H1 (cell line): ENCODE measurements at regions not wholly inside any gene's neighbourhood (a gene's known extent, or its start where the extent isn't known, plus 50 kb on each side); places are given as distances from the start of the nearest gene placed in this dataset.

Experiments
- CTCF ChIA-PET: fragments of 300-600 bp; sonication (Branson Sonifier 250); formaldehyde crosslinking; loops from one replicate; lab custom pipeline; 2021; ENCODE audit not compliant: partially characterized antibody; lab: Charles Lee
- POLR2A ChIA-PET: fragments of 300-600 bp; sonication (Branson Sonifier 250); formaldehyde crosslinking; loops from one replicate; lab custom pipeline; 2021; ENCODE audit warnings: inconsistent platforms; ENCODE audit not compliant: partially characterized antibody; lab: Charles Lee
- DNase-seq, 2 experiments: peaks; one replicate each; pipeline versions ENCODE4 v3.0.0 to v3.0.0-alpha.2; 2010 to 2022; ENCODE audit warnings: low spot score in 2 of 2, low read depth in 1 of 2, mixed read lengths in 1 of 2
- FAIRE-seq: peaks from 2 replicates; lab custom pipeline; 2011; peaks lifted over from hg19 to GRCh38; lab: Jason Lieb, UNC
- H2AFZ ChIP-seq: 2 replicates; pipeline ENCODE4 v1.8.1; 2012; ENCODE audit warnings: low read length, inconsistent platforms
- H2AK5ac ChIP-seq: 2 replicates; pipeline ENCODE4 v1.6.1; 2013; ENCODE audit warnings: low read depth, low read length
- H2BK120ac ChIP-seq: replicated peaks from 2 replicates; pipeline ENCODE3; 2013; ENCODE audit warnings: low read depth, low read length, inconsistent platforms
- H2BK12ac ChIP-seq: 2 replicates; pipeline ENCODE4 v1.6.1; 2013; ENCODE audit warnings: low read depth, low read length
- H2BK15ac ChIP-seq: 2 replicates; pipeline ENCODE4 v1.6.1; 2013; ENCODE audit warnings: low read length
- H2BK20ac ChIP-seq: 2 replicates; pipeline ENCODE4 v1.6.1; 2013; ENCODE audit warnings: low read length
- H2BK5ac ChIP-seq: 2 replicates; pipeline ENCODE4 v1.6.1; 2013; ENCODE audit warnings: low read depth, low read length
- H3K14ac ChIP-seq: 2 replicates; pipeline ENCODE4 v1.6.1; 2013; ENCODE audit warnings: inconsistent platforms; ENCODE audit not compliant: insufficient read length
- H3K18ac ChIP-seq: 2 replicates; pipeline ENCODE4 v1.6.1; 2013; ENCODE audit warnings: low read length; ENCODE audit errors: extremely low read depth
- H3K23ac ChIP-seq: 2 replicates; pipeline ENCODE4 v1.6.1; 2013; ENCODE audit warnings: inconsistent platforms; ENCODE audit not compliant: insufficient read length
- H3K23me2 ChIP-seq: 2 replicates; pipeline ENCODE4 v1.6.1; 2013; ENCODE audit warnings: low read depth, low read length
- H3K27ac ChIP-seq: 2 replicates; pipeline ENCODE4 v1.6.1; 2011; ENCODE audit warnings: low read depth, low read length, inconsistent platforms
- H3K27me3 ChIP-seq, 4 experiments: replicated peaks in 1 of 4; 1 replicate in 1 of 4; 2 replicates in 3 of 4; pipeline versions ENCODE4 v1.6.1 to v1.8.1; 2011 to 2013; ENCODE audit warnings: low read length in 3 of 4, mild to moderate bottlenecking in 3 of 4, inconsistent platforms in 2 of 4, mixed read lengths in 2 of 4, moderate library complexity in 1 of 4; ENCODE audit not compliant: control insufficient read depth in 3 of 4, insufficient read depth in 3 of 4; ENCODE audit errors: extremely low read depth in 1 of 4
- H3K36me3 ChIP-seq, 4 experiments: 2 replicates each; pipeline versions ENCODE4 v1.6.1 to v1.8.1; 2011 to 2013; ENCODE audit warnings: mild to moderate bottlenecking in 4 of 4, low read length in 3 of 4, moderate library complexity in 2 of 4, control low read depth in 1 of 4, inconsistent platforms in 1 of 4; ENCODE audit not compliant: insufficient read depth in 4 of 4, control insufficient read depth in 2 of 4
- H3K4ac ChIP-seq: replicated peaks from 2 replicates; pipeline ENCODE3; 2013; ENCODE audit warnings: low read length, low read depth, mixed read lengths, inconsistent platforms; ENCODE audit not compliant: insufficient read length
- H3K4me1 ChIP-seq, 4 experiments: replicated peaks in 1 of 4; 1 replicate in 1 of 4; 2 replicates in 3 of 4; pipeline versions ENCODE4 v1.6.1 to v1.8.1; 2011 to 2013; ENCODE audit warnings: low read length in 3 of 4, inconsistent platforms in 2 of 4, mixed read lengths in 1 of 4; ENCODE audit not compliant: insufficient read depth in 4 of 4, control insufficient read depth in 3 of 4
- H3K4me2 ChIP-seq, 2 experiments: 2 replicates each; pipeline versions ENCODE4 v1.6.1 to v1.8.1; 2011 to 2013; ENCODE audit warnings: low read depth in 2 of 2, low read length in 2 of 2, control low read depth in 1 of 2, inconsistent platforms in 1 of 2, mild to moderate bottlenecking in 1 of 2; ENCODE audit not compliant: insufficient read depth in 1 of 2
- H3K4me3 ChIP-seq, 4 experiments: fragments of 200-600, 300-600 bp in 1 of 4; sonication (generic), shearing (Covaris generic), sonication (Bioruptor Twin) in 1 of 4; 2 replicates each; pipeline versions ENCODE4 v1.5.1 to v1.8.1; 2011 to 2016; ENCODE audit warnings: low read length in 4 of 4, low read depth in 3 of 4, control low read depth in 2 of 4, inconsistent platforms in 2 of 4, mild to moderate bottlenecking in 2 of 4, mixed read lengths in 1 of 4, moderate library complexity in 1 of 4; ENCODE audit not compliant: insufficient read depth in 2 of 4; ENCODE audit errors: extremely low read depth in 1 of 4
- H3K56ac ChIP-seq: replicated peaks from 2 replicates; pipeline ENCODE3; 2013; ENCODE audit warnings: low read depth, mild to moderate bottlenecking, mixed read lengths, low read length, inconsistent platforms; ENCODE audit not compliant: insufficient read length
- H3K79me1 ChIP-seq: 2 replicates; pipeline ENCODE4 v1.6.1; 2013; ENCODE audit warnings: low read depth, low read length, control low read depth
- H3K79me2 ChIP-seq, 2 experiments: 2 replicates each; pipeline versions ENCODE4 v1.6.1 to v1.8.1; 2012 to 2013; ENCODE audit warnings: low read length in 2 of 2, mild to moderate bottlenecking in 2 of 2, inconsistent platforms in 1 of 2; ENCODE audit not compliant: insufficient read depth in 2 of 2, control insufficient read depth in 1 of 2
- H3K9ac ChIP-seq, 4 experiments: replicated peaks in 1 of 4; 1 replicate in 1 of 4; 2 replicates in 3 of 4; pipeline versions ENCODE4 v1.6.1 to v1.8.1; 2011 to 2013; ENCODE audit warnings: low read depth in 3 of 4, low read length in 3 of 4, control low read depth in 2 of 4, mild to moderate bottlenecking in 2 of 4, moderate library complexity in 2 of 4, inconsistent platforms in 1 of 4; ENCODE audit errors: extremely low read depth in 1 of 4
- H3K9me3 ChIP-seq, 2 experiments: 2 replicates each; pipeline versions ENCODE4 v1.6.1 to v1.8.1; 2012 to 2013; ENCODE audit warnings: mild to moderate bottlenecking in 2 of 2, moderate library complexity in 2 of 2, control low read depth in 1 of 2, inconsistent platforms in 1 of 2, low read depth in 1 of 2, low read length in 1 of 2, mixed read lengths in 1 of 2; ENCODE audit not compliant: insufficient read depth in 2 of 2
- H4K20me1 ChIP-seq, 2 experiments: replicated peaks in 1 of 2; 2 replicates each; pipeline versions ENCODE3 to v1.8.1; 2011 to 2013; ENCODE audit warnings: inconsistent platforms in 2 of 2, low read length in 2 of 2, mild to moderate bottlenecking in 1 of 2; ENCODE audit not compliant: insufficient read depth in 2 of 2, control insufficient read depth in 1 of 2
- H4K5ac ChIP-seq: 2 replicates; pipeline ENCODE4 v1.6.1; 2013; ENCODE audit warnings: low read length, low read depth, mixed read lengths, inconsistent platforms; ENCODE audit not compliant: insufficient read length
- H4K8ac ChIP-seq: 2 replicates; pipeline ENCODE4 v1.8.0; 2013; ENCODE audit warnings: mild to moderate bottlenecking, moderate library complexity, low read length, inconsistent platforms; ENCODE audit not compliant: insufficient read depth; ENCODE audit errors: extremely low read depth
- H4K91ac ChIP-seq: replicated peaks from 2 replicates; pipeline ENCODE3; 2013; ENCODE audit warnings: low read length, mixed read lengths, inconsistent platforms; ENCODE audit not compliant: insufficient read length
- ATF3 ChIP-seq: IDR thresholded peaks from 2 replicates; pipeline ENCODE4 v1.6.1; 2011; ENCODE audit warnings: low read depth, mild to moderate bottlenecking, low read length; ENCODE audit not compliant: insufficient read depth
- BCL11A ChIP-seq, 2 experiments: IDR thresholded peaks; one replicate each; pipeline ENCODE4 v1.6.1; 2011; ENCODE audit warnings: low read depth in 2 of 2, low read length in 2 of 2, mild to moderate bottlenecking in 2 of 2
- CBX8 ChIP-seq: fragments of 300-800, 300-1000 bp; sonication (generic); IDR thresholded peaks from 2 replicates; pipeline ENCODE4 v1.7.1; 2016; ENCODE audit warnings: low read depth, low read length, borderline replicate concordance
- CHD1 ChIP-seq: IDR thresholded peaks from 2 replicates; pipeline ENCODE4 v1.6.1; 2012; ENCODE audit warnings: low read depth, low read length, improper control_type of control experiment
- CTBP2 ChIP-seq: IDR thresholded peaks from 2 replicates; pipeline ENCODE4 v1.7.0; 2011; ENCODE audit warnings: borderline replicate concordance, mild to moderate bottlenecking, moderate library complexity, mixed read lengths, low read length; ENCODE audit not compliant: insufficient read depth, insufficient read length
- EGR1 ChIP-seq: IDR thresholded peaks from 2 replicates; pipeline ENCODE4 v1.6.1; 2011; ENCODE audit warnings: low read depth, low read length, borderline replicate concordance
- HDAC2 ChIP-seq, 2 experiments: fragments of 300-600 bp in 1 of 2; sonication (generic) in 1 of 2; IDR thresholded peaks; 2 replicates each; pipeline ENCODE4 v1.6.1; 2011 to 2012; ENCODE audit warnings: low read depth in 2 of 2, low read length in 2 of 2, mild to moderate bottlenecking in 2 of 2, moderate library complexity in 2 of 2, borderline replicate concordance in 1 of 2, inconsistent platforms in 1 of 2
- KDM5A ChIP-seq: fragments of 200-600 bp; IDR thresholded peaks from 2 replicates; pipeline ENCODE4 v1.7.1; 2012; ENCODE audit warnings: mild to moderate bottlenecking, low read length, inconsistent platforms, mixed read lengths
- RAD21 ChIP-seq, 2 experiments: IDR thresholded peaks in 1 of 2; conservative IDR thresholded peaks in 1 of 2; 2 replicates each; pipeline ENCODE4 v1.6.1; 2011; ENCODE audit warnings: low read depth in 2 of 2, low read length in 2 of 2, improper control_type of control experiment in 1 of 2, inconsistent platforms in 1 of 2, mild to moderate bottlenecking in 1 of 2, moderate library complexity in 1 of 2
- RBBP5 ChIP-seq: IDR thresholded peaks from 2 replicates; pipeline ENCODE4 v1.7.1; 2012; ENCODE audit warnings: low read depth, mild to moderate bottlenecking, inconsistent platforms, low read length, moderate library complexity, borderline replicate concordance
- SIX5 ChIP-seq: IDR thresholded peaks from 2 replicates; pipeline ENCODE4 v1.6.1; 2011; ENCODE audit warnings: mild to moderate bottlenecking, low read depth, low read length
- TCF12 ChIP-seq: IDR thresholded peaks from 2 replicates; pipeline ENCODE4 v1.6.1; 2011; ENCODE audit warnings: low read depth, mild to moderate bottlenecking, low read length
- USF2 ChIP-seq: IDR thresholded peaks from 2 replicates; pipeline ENCODE4 v1.6.1; 2011; ENCODE audit warnings: low read length, improper control_type of control experiment
- WGBS, 2 experiments: shearing (Covaris generic) in 1 of 2; methylation state at CpG; one replicate each; pipeline versions ENCODE4 v1.1.6 to v1.1.7; 2013 to 2015; ENCODE audit warnings: low lambda C conversion rate in 2 of 2, mixed read lengths in 2 of 2, inconsistent platforms in 1 of 2, low coverage in 1 of 2, missing lambda C conversion rate in 1 of 2; ENCODE audit not compliant: insufficient replicate concordance in 2 of 2, insufficient coverage in 1 of 2, insufficient read length in 1 of 2; ENCODE audit errors: extremely low coverage in 1 of 2, missing lambda C conversion rate in 1 of 2; 5-methylcytosine and 5-hydroxymethylcytosine counted together

- Histone ChIP-seq H2BK12ac (no peak overlapping the region), H4K20me1 (no peaks in the 10 kb centered on the region), H2BK5ac (no peak overlapping the region; the same call in 1 of the 2 replicates), H2AK5ac (no peak overlapping the region), H3K14ac (no peak overlapping the region), H2BK15ac (no peak overlapping the region; the same call in 1 of the 2 replicates), H3K4me1 (no peaks in the 10 kb centered on the region), H3K36me3 (no peaks in the 10 kb centered on the region; a peak in 1 of 8 replicates), H3K4me2 (no peak overlapping the region), H3K4me3 (no peak overlapping the region), H3K9ac (no peak overlapping the region), H4K8ac (no peak overlapping the region), H4K91ac (no peak overlapping the region), H4K5ac (no peak overlapping the region), H3K23me2 (no peaks in the 10 kb centered on the region), H3K56ac (no peak overlapping the region), H2BK120ac (no peak overlapping the region), H3K27ac (no peak overlapping the region), H3K4ac (no peak overlapping the region), H3K79me1 (no peaks in the 10 kb centered on the region), H2AFZ (no peak overlapping the region), H2BK20ac (no peak overlapping the region), H3K27me3 (no peaks in the 10 kb centered on the region), H3K18ac (no peak overlapping the region), H3K23ac (no peak overlapping the region), H3K79me2 (no peaks in the 10 kb centered on the region), H3K9me3 (no peaks in the 10 kb centered on the region)
- ChIA-PET POLR2A (no interaction called here), CTCF (no interaction called here)
- DNase-seq, result no peak
- WGBS, 2 experiments, result 82% methylated on average over 4 of the region's 5 CpGs; no CpG with 5 or more reads in 1 of the 2 experiments
- FAIRE-seq, result no peak
- TF ChIP-seq EGR1 (no peak), BCL11A (IDR thresholded peaks at IDR 0.05; ENCODE audit: low read depth in 2 of 2, low read length in 2 of 2) (no peak), RAD21 (IDR thresholded peaks at IDR 0.05 in 1 of 2, conservative IDR thresholded peaks at IDR 0.05 in 1 of 2; ENCODE audit: low read depth in 2 of 2, low read length in 2 of 2) (no peak), RBBP5 (no peak), USF2 (no peak), KDM5A (no peak), CHD1 (no peak), SIX5 (no peak), HDAC2 (IDR thresholded peaks at IDR 0.05; ENCODE audit: borderline replicate concordance in 1 of 2, low read depth in 2 of 2, low read length in 2 of 2) (no peak), CBX8 (no peak), TCF12 (no peak), ATF3 (no peak), CTBP2 (no peak)
Observed at GRCh38 chr6:14501914-14502313, 384.3 kb downstream of the CD83 start.
